BJ (cell line): ENCODE measurements at regions not wholly inside any gene's neighbourhood (a gene's known extent, or its start where the extent isn't known, plus 50 kb on each side); places are given as distances from the start of the nearest gene placed in this dataset.

ENCODE experiments used
- CTCF ChIA-PET: fragments of 350-600 bp; formaldehyde crosslinking; extraction: SDS; loops from one replicate; lab custom pipeline; 2021; ENCODE audit warnings: antibody characterized with exemption, inconsistent platforms; lab: Yijun Ruan, JAX
- POLR2A ChIA-PET: fragments of 300-600 bp; sonication (Branson Sonifier 250); formaldehyde crosslinking; extraction: SDS; loops from one replicate; lab custom pipeline; 2021; ENCODE audit warnings: antibody characterized with exemption; lab: Charles Lee
- DNase-seq: peaks from one replicate; pipeline ENCODE4 v3.0.0-alpha.2; 2011; ENCODE audit warnings: low read depth
- H3K27me3 ChIP-seq: 2 replicates; pipeline ENCODE4 v1.6.0; 2011; ENCODE audit warnings: low read length; ENCODE audit not compliant: control insufficient read depth, insufficient read depth
- H3K36me3 ChIP-seq: 2 replicates; pipeline ENCODE4 v1.5.1; 2011; ENCODE audit warnings: low read length; ENCODE audit not compliant: control insufficient read depth, insufficient read depth
- H3K4me3 ChIP-seq: 2 replicates; pipeline ENCODE4 v1.5.1; 2011; ENCODE audit warnings: low read depth, mild to moderate bottlenecking, control low read depth, low read length
- CTCF ChIP-seq: IDR thresholded peaks from 2 replicates; pipeline ENCODE4 v1.5.1; 2011; ENCODE audit warnings: low read depth, mild to moderate bottlenecking, control low read depth, inconsistent platforms, low read length, moderate library complexity; ENCODE audit not compliant: insufficient read depth

GRCh38 chr20:41854765-41855164 is 236.6 kb upstream of the CHD6 start:
- CTCF ChIA-PET = no interaction called here
- no peak for DNase-seq
- no peak for TF ChIP-seq CTCF

GRCh38 chr20:41853806-41854205 is 235.6 kb upstream of the CHD6 start:
- Histone ChIP-seq H3K27me3 (no peaks in the 10 kb centered on the region), H3K36me3 (no peaks in the 10 kb centered on the region), H3K4me3 (no peak overlapping the region)
- ChIA-PET POLR2A (no interaction called here), CTCF (no interaction called here)
- TF ChIP-seq CTCF = no peak
- DNase-seq = no peak

More at GRCh38 chr20:41854765-41855164, 236.6 kb upstream of the CHD6 start:
- H3K27me3 ChIP-seq = no peaks in the 10 kb centered on the region
- no peak overlapping the region for H3K4me3 ChIP-seq
- POLR2A ChIA-PET = no interaction called here
- no peaks in the 10 kb centered on the region for H3K36me3 ChIP-seq

GRCh38 chr20:41848180-41848579 is 230.0 kb upstream of the CHD6 start:
- Histone ChIP-seq H3K27me3 (no peaks in the 10 kb centered on the region), H3K4me3 (no peak overlapping the region), H3K36me3 (no peaks in the 10 kb centered on the region)
- ChIA-PET POLR2A (no interaction called here), CTCF (no interaction called here)
- DNase-seq = no peak
- no peak for TF ChIP-seq CTCF

- CTCF ChIA-PET = interaction anchor here (0.7 kb wide), 1 partner anchor 1616 kb away, joined by 3 read pairs; no protein-coding TSS in a partner anchor
- no peaks in the 10 kb centered on the region for H3K27me3 ChIP-seq
- no peak overlapping the region for H3K4me3 ChIP-seq
- POLR2A ChIA-PET = no interaction called here
- no peaks in the 10 kb centered on the region for H3K36me3 ChIP-seq
- no peak for DNase-seq
- TF ChIP-seq CTCF = no peak
Measured at GRCh38 chr20:41837669-41838224, 219.6 kb upstream of the CHD6 start.

GRCh38 chr20:41833739-41834138 is 215.6 kb upstream of the CHD6 start:
- no peaks in the 10 kb centered on the region for H3K36me3 ChIP-seq
- DNase-seq = no peak
- CTCF ChIA-PET = interaction anchor here (1.6 kb wide), 1 partner anchor 8 kb away, joined by 4 read pairs; no protein-coding TSS in a partner anchor
- POLR2A ChIA-PET = no interaction called here
- H3K4me3 ChIP-seq = no peak overlapping the region
- no peaks in the 10 kb centered on the region for H3K27me3 ChIP-seq
- no peak for TF ChIP-seq CTCF
